Sigmoid colon (tissue), 6 donors: ENCODE measurements at regions not wholly inside any gene's neighbourhood (a gene's known extent, or its start where the extent isn't known, plus 50 kb on each side); places are given as distances from the start of the nearest gene placed in this dataset.

ENCODE experiments used
- DNase-seq: peaks from one replicate; pipeline ENCODE4 v3.0.0-alpha.2; 2019
- H3K27ac ChIP-seq, 4 donors: fragments of 200-600 bp; sonication (generic); one replicate each; pipeline ENCODE4 v1.5.1; 2016 to 2019; ENCODE audit warnings: mild to moderate bottlenecking in 1 of 4
- H3K27me3 ChIP-seq, 3 donors: fragments of 200-600 bp; sonication (generic); one replicate each; pipeline ENCODE4 v1.5.1; 2019; ENCODE audit warnings: mild to moderate bottlenecking in 1 of 3
- H3K36me3 ChIP-seq, 4 donors: fragments of 200-600 bp; sonication (generic); one replicate each; pipeline ENCODE4 v1.5.1; 2016 to 2019
- H3K4me1 ChIP-seq, 4 donors: fragments of 200-600 bp; sonication (generic); one replicate each; pipeline ENCODE4 v1.5.1; 2017 to 2019
- H3K4me3 ChIP-seq, 4 donors: fragments of 200-600 bp; sonication (generic); one replicate each; pipeline ENCODE4 v1.5.1; 2017 to 2019; ENCODE audit warnings: mild to moderate bottlenecking in 2 of 4, moderate library complexity in 1 of 4
- H3K9me3 ChIP-seq, 4 donors: fragments of 200-600 bp in 3 of 4; sonication (generic) in 3 of 4; one replicate each; pipeline versions ENCODE4 v1.5.1 to v1.6.1; 2013 to 2019
- CTCF ChIP-seq, 4 experiments: fragments of 450-650 bp in 3 of 4; fragments of 200-600 bp in 1 of 4; IDR thresholded peaks; one replicate each; pipeline ENCODE4 v1.5.1; 2016 to 2019; ENCODE audit warnings: antibody characterized with exemption in 4 of 4, mild to moderate bottlenecking in 3 of 4, moderate library complexity in 2 of 4
- EP300 ChIP-seq, 4 donors: sonication (generic); formaldehyde crosslinking; IDR thresholded peaks; one replicate each; pipeline ENCODE4 v1.6.1; 2017; ENCODE audit warnings: antibody characterized with exemption in 4 of 4
- POLR2A ChIP-seq, 2 donors: fragments of 450-650 bp; IDR thresholded peaks; one replicate each; pipeline ENCODE4 v1.6.1; 2016; ENCODE audit warnings: antibody characterized with exemption in 2 of 2, mild to moderate bottlenecking in 2 of 2, moderate library complexity in 2 of 2
- POLR2AphosphoS5 ChIP-seq, 4 donors: sonication (generic); formaldehyde crosslinking; IDR thresholded peaks; one replicate each; pipeline ENCODE4 v1.6.1; 2017; ENCODE audit warnings: antibody characterized with exemption in 4 of 4
- WGBS, 2 donors: extraction: QIAGEN DNeasy Blood & Tissue Kit; methylation state at CpG; one replicate each; pipeline ENCODE4 v1.1.7; 2013; 5-methylcytosine and 5-hydroxymethylcytosine counted together
- intact Hi-C: fragments of 100-400 bp; cut with DNase I; formaldehyde crosslinking; loops from one replicate; pipeline ENCODE4 v1.15.1; 2023
- donor health status: healthy with polysubstance abuse.
- donor health status: healthy.

GRCh38 chr4:34289489-34289888 lies 1954.8 kb downstream of the ARAP2 start:
- TF ChIP-seq CTCF (IDR thresholded peaks at IDR 0.05) (no peak), EP300 (IDR thresholded peaks at IDR 0.05) (no peak), POLR2A (IDR thresholded peaks at IDR 0.05) (no peak), POLR2AphosphoS5 (IDR thresholded peaks at IDR 0.05) (no peak)
- no peak overlapping the region for H3K27ac ChIP-seq
- no peaks in the 10 kb centered on the region for H3K36me3 ChIP-seq
- H3K4me3 ChIP-seq, result no peak overlapping the region
- DNase-seq, result no peak
- H3K4me1 ChIP-seq, result no peaks in the 10 kb centered on the region
- no peaks in the 10 kb centered on the region for H3K9me3 ChIP-seq
- intact Hi-C loops, result no loop called here
- 93 to 95% methylated on average over 3 of the region's 3 CpGs for WGBS, 2 donors
- no peaks in the 10 kb centered on the region for H3K27me3 ChIP-seq

DNA sequence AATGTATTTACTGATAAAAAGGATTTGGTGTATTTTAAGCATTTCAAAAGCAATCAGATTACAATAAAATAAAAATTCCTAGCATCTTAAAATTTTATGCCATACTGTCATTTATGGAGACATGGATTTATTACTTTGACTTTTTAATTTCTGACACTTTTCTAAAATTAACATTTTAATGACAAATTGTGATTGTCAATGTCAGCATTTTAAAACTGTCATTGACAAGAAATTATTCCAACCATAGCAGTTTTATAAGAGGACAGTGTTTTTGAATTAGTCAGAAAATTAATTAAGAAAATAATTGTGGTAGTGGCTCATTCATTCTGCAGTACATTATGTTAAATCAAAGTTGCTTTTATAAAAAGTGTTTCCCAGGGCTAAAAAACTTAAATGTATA lies 1954.4 kb downstream of the ARAP2 start:
- H3K27me3 ChIP-seq, result no peaks in the 10 kb centered on the region
- no peaks in the 10 kb centered on the region for H3K36me3 ChIP-seq
- no peak overlapping the region for H3K4me3 ChIP-seq
- H3K4me1 ChIP-seq, result no peaks in the 10 kb centered on the region
- no peak overlapping the region for H3K27ac ChIP-seq
- TF ChIP-seq POLR2A (IDR thresholded peaks at IDR 0.05) (no peak), POLR2AphosphoS5 (IDR thresholded peaks at IDR 0.05) (no peak), EP300 (IDR thresholded peaks at IDR 0.05) (no peak), CTCF (IDR thresholded peaks at IDR 0.05) (no peak)
- H3K9me3 ChIP-seq, result no peaks in the 10 kb centered on the region
- intact Hi-C loops, result no loop called here
- DNase-seq, result no peak

- intact Hi-C loops, result no loop called here
- TF ChIP-seq EP300 (IDR thresholded peaks at IDR 0.05) (no peak), CTCF (IDR thresholded peaks at IDR 0.05) (no peak), POLR2AphosphoS5 (IDR thresholded peaks at IDR 0.05) (no peak), POLR2A (IDR thresholded peaks at IDR 0.05) (no peak)
Measured at GRCh38 chr4:34293459-34293858, 1950.9 kb downstream of the ARAP2 start.

DNA sequence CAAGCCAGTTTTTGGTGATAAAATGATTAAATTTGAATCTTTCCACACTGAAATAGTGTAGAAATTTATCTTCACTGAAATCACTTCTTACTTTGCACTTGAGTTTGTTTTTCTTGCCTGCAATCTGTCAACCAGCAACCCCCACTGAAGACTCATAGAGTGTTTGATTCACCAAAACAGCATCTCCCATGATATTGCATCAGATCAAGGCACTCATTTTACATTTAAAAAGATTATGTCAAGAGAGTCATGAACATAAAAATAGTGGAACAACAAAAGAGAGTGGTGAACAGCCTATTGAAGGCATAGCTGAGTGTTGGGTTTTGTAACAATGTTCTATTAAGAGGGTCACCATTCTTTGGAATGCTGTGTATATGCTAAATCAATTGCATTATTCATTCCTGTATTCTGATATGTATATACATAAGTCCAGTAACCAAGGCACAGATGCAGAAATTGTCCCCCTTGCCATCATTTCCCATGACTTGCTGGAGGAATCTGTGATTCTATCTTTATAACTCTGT lies 1934.9 kb downstream of the ARAP2 start:
- no peak for DNase-seq

More at GRCh38 chr4:34293459-34293858, 1950.9 kb downstream of the ARAP2 start:
- no peaks in the 10 kb centered on the region for H3K4me1 ChIP-seq
- no peak overlapping the region for H3K27ac ChIP-seq
- H3K4me3 ChIP-seq, result no peak overlapping the region
- no peak for DNase-seq
- H3K36me3 ChIP-seq, result no peaks in the 10 kb centered on the region
- no peaks in the 10 kb centered on the region for H3K9me3 ChIP-seq
- no peaks in the 10 kb centered on the region for H3K27me3 ChIP-seq

DNA sequence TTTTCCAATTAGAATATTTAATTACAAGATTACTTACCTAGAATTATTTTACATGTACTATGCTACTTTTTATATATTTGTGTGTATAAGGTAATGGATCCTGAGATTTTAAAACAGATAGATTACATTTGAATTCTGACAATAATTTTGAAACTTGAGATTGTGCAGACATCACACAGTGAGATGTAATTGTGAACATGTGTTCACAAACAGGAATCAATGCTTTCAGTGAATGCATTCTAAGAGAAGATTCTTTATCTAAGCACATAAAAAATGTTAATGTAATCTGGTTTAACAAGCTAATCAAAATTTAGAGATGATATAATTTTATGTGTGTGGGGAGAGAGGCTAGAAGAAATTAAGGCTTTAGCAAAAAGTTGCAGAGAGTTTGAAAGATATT lies 1925.5 kb downstream of the ARAP2 start:
- no peak overlapping the region for H3K4me3 ChIP-seq
- no peaks in the 10 kb centered on the region for H3K9me3 ChIP-seq
- no peak overlapping the region for H3K27ac ChIP-seq
- intact Hi-C loops, result no loop called here
- DNase-seq, result no peak
- TF ChIP-seq POLR2A (IDR thresholded peaks at IDR 0.05), result no peak
- no peak for TF ChIP-seq EP300 (IDR thresholded peaks at IDR 0.05)
- TF ChIP-seq CTCF (IDR thresholded peaks at IDR 0.05), result no peak
- no peak for TF ChIP-seq POLR2AphosphoS5 (IDR thresholded peaks at IDR 0.05)
- H3K27me3 ChIP-seq, result no peaks in the 10 kb centered on the region
- no peaks in the 10 kb centered on the region for H3K4me1 ChIP-seq
- H3K36me3 ChIP-seq, result no peaks in the 10 kb centered on the region

More for the DNA sequence above, 1934.9 kb downstream of the ARAP2 start:
- Histone ChIP-seq H3K36me3 (no peaks in the 10 kb centered on the region), H3K27me3 (no peaks in the 10 kb centered on the region), H3K9me3 (peaks cover 0 to 2% (median 0%) of the 10 kb centered on the region in 4 donors), H3K4me3 (no peak overlapping the region), H3K4me1 (no peaks in the 10 kb centered on the region), H3K27ac (no peak overlapping the region)
- intact Hi-C loops, result no loop called here
- TF ChIP-seq EP300 (IDR thresholded peaks at IDR 0.05), result no peak
- TF ChIP-seq POLR2A (IDR thresholded peaks at IDR 0.05), result no peak
- no peak for TF ChIP-seq POLR2AphosphoS5 (IDR thresholded peaks at IDR 0.05)
